PC-3 (cell line): ENCODE measurements at regions not wholly inside any gene's neighbourhood (a gene's known extent, or its start where the extent isn't known, plus 50 kb on each side); places are given as distances from the start of the nearest gene placed in this dataset.
A peak's percentile ranks its signal among the peaks of the same experiment; 100 is the strongest.

Experiments
- ATAC-seq: fragments of 200-7000 bp; cut with Tn5 transposase; 2 replicates; pipeline ENCODE4 v1.9.1; 2020; ENCODE audit warnings: mild to moderate bottlenecking, moderate library complexity
- BruUV-seq: library from RNA; stranded (reverse); fragments of 400-500 nt; replicated peaks from 2 replicates; lab custom pipeline; 2021; lab: Mats Ljungman, UMichigan
- CTCF ChIA-PET: fragments of 300-600 bp; sonication (Branson Sonifier 250); formaldehyde crosslinking; loops from one replicate; lab custom pipeline; 2022; ENCODE audit warnings: antibody characterized with exemption; lab: Charles Lee
- POLR2A ChIA-PET: fragments of 300-600 bp; sonication (Branson Sonifier 250); formaldehyde crosslinking; loops from one replicate; lab custom pipeline; 2022; ENCODE audit warnings: antibody characterized with exemption; ENCODE audit not compliant: unreplicated experiment; lab: Charles Lee
- DNase-seq: peaks from one replicate; pipeline ENCODE4 v3.0.0-alpha.2; 2015
- H2AFZ ChIP-seq: fragments of 300-600 bp; sonication (generic); 2 replicates; pipeline ENCODE4 v1.6.0; 2016; ENCODE audit warnings: antibody characterized with exemption, low read length
- H3F3A ChIP-seq: fragments of 300-600 bp; sonication (generic); one replicate; pipeline ENCODE4 v1.6.0; 2017; ENCODE audit warnings: antibody characterized with exemption, low read length, control low read depth, mild to moderate bottlenecking; ENCODE audit not compliant: unreplicated experiment
- H3K27ac ChIP-seq: fragments of 300-600 bp; sonication (generic); 2 replicates; pipeline ENCODE4 v1.5.1; 2016; ENCODE audit warnings: mild to moderate bottlenecking, low read length
- H3K27me3 ChIP-seq: fragments of 300-600 bp; sonication (generic); 2 replicates; pipeline ENCODE4 v1.6.1; 2016; ENCODE audit warnings: low read length, mixed read lengths
- H3K36me3 ChIP-seq: fragments of 300-600 bp; sonication (generic); 2 replicates; pipeline ENCODE4 v1.6.1; 2016; ENCODE audit warnings: low read depth, mixed run types, low read length, mixed read lengths
- H3K4me1 ChIP-seq: fragments of 300-600 bp; sonication (generic); 2 replicates; pipeline ENCODE4 v1.5.1; 2016; ENCODE audit warnings: low read length; ENCODE audit not compliant: insufficient read depth
- H3K4me2 ChIP-seq: fragments of 300-600 bp; sonication (generic); 2 replicates; pipeline ENCODE4 v1.6.0; 2016; ENCODE audit warnings: low read length
- H3K4me3 ChIP-seq: fragments of 300-600 bp; sonication (generic); 2 replicates; pipeline ENCODE4 v1.5.1; 2016; ENCODE audit warnings: mild to moderate bottlenecking, low read length, mixed read lengths
- H3K79me2 ChIP-seq: fragments of 300-600 bp; sonication (generic); 2 replicates; pipeline ENCODE4 v1.6.1; 2017; ENCODE audit warnings: low read length, mixed read lengths
- H3K9ac ChIP-seq: fragments of 300-600 bp; sonication (generic); 2 replicates; pipeline ENCODE4 v1.6.0; 2016; ENCODE audit warnings: mild to moderate bottlenecking, low read length
- H3K9me2 ChIP-seq: fragments of 300-600 bp; sonication (generic); replicated peaks from 2 replicates; pipeline ENCODE4 v1.6.1; 2016; ENCODE audit warnings: mixed run types, low read length, mixed read lengths
- H3K9me3 ChIP-seq: fragments of 300-600 bp; sonication (generic); 2 replicates; pipeline ENCODE4 v1.6.1; 2016; ENCODE audit warnings: low read length, mixed read lengths
- H4K20me1 ChIP-seq: fragments of 300-600 bp; sonication (generic); 2 replicates; pipeline ENCODE4 v1.6.1; 2016; ENCODE audit warnings: low read length, mixed read lengths
- EZH2 ChIP-seq: fragments of 300-600 bp; sonication (generic); IDR thresholded peaks from one replicate; pipeline ENCODE4 v1.6.1; 2017; ENCODE audit warnings: antibody characterized with exemption, mild to moderate bottlenecking, low read length; ENCODE audit not compliant: unreplicated experiment
- EZH2phosphoT487 ChIP-seq: fragments of 300-600 bp; sonication (generic); IDR thresholded peaks from 2 replicates; pipeline ENCODE4 v1.6.1; 2018; ENCODE audit warnings: mild to moderate bottlenecking, antibody characterized with exemption, low read length, borderline replicate concordance
- intact Hi-C: fragments of 100-400 bp; cut with micrococcal nuclease; formaldehyde crosslinking; loops from 2 replicates; pipeline ENCODE4 v1.9.0; 2023
- TF ChIP-seq, protein P1 (sequence below): fragments of 300-600 bp; sonication (generic); conservative IDR thresholded peaks from 2 replicates; pipeline ENCODE4 v1.5.1; 2017; ENCODE audit warnings: antibody characterized with exemption, low read depth, mild to moderate bottlenecking, low read length

- H3K9me3 ChIP-seq = no peaks in the 10 kb centered on the region
- BruUV-seq = TSS peak; percentile 96
- H3K36me3 ChIP-seq = no peaks in the 10 kb centered on the region
- DNase-seq = peak; percentile 81
- intact Hi-C loops = loop anchor here (2.0 kb wide), 1 partner anchor 31 kb away; no protein-coding TSS in a partner anchor
- peak overlapping the region; percentile 99 for H3K27ac ChIP-seq
- H4K20me1 ChIP-seq = no peaks in the 10 kb centered on the region
- H3K4me3 ChIP-seq = no peak overlapping the region
- H3K79me2 ChIP-seq = no peaks in the 10 kb centered on the region
- H3K4me2 ChIP-seq = peak overlapping the region; percentile 53
- no peaks in the 10 kb centered on the region for H3K9me2 ChIP-seq
- peak; percentile 87 for ATAC-seq
- H3F3A ChIP-seq = no peaks in the 10 kb centered on the region
- ChIA-PET POLR2A (no interaction called here), CTCF (no interaction called here)
- TF ChIP-seq, protein P1, sequence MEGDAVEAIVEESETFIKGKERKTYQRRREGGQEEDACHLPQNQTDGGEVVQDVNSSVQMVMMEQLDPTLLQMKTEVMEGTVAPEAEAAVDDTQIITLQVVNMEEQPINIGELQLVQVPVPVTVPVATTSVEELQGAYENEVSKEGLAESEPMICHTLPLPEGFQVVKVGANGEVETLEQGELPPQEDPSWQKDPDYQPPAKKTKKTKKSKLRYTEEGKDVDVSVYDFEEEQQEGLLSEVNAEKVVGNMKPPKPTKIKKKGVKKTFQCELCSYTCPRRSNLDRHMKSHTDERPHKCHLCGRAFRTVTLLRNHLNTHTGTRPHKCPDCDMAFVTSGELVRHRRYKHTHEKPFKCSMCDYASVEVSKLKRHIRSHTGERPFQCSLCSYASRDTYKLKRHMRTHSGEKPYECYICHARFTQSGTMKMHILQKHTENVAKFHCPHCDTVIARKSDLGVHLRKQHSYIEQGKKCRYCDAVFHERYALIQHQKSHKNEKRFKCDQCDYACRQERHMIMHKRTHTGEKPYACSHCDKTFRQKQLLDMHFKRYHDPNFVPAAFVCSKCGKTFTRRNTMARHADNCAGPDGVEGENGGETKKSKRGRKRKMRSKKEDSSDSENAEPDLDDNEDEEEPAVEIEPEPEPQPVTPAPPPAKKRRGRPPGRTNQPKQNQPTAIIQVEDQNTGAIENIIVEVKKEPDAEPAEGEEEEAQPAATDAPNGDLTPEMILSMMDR = no peak
- TF ChIP-seq EZH2phosphoT487 (no peak), EZH2 (no peak)
- H3K27me3 ChIP-seq = no peaks in the 10 kb centered on the region
- peak overlapping the region; percentile 66 for H3K9ac ChIP-seq
- H3K4me1 ChIP-seq = peaks cover 22% of the 10 kb centered on the region
- peak overlapping the region; percentile 15; the same call in 1 of the 2 replicates for H2AFZ ChIP-seq
Observed at GRCh38 chr6:155523821-155524651, 68.4 kb upstream of the NOX3 start.

GRCh38 chr6:155521719-155522118 lies 66.1 kb upstream of the NOX3 start:
- intact Hi-C loops = no loop called here
- Histone ChIP-seq H3K79me2 (no peaks in the 10 kb centered on the region), H3F3A (no peaks in the 10 kb centered on the region), H3K27ac (peak overlapping the region; percentile 55), H4K20me1 (no peaks in the 10 kb centered on the region), H3K9me2 (no peaks in the 10 kb centered on the region), H3K27me3 (no peaks in the 10 kb centered on the region), H3K4me2 (no peak overlapping the region), H3K9ac (no peak overlapping the region), H3K4me3 (no peak overlapping the region), H2AFZ (no peak overlapping the region), H3K9me3 (no peaks in the 10 kb centered on the region), H3K4me1 (peaks cover 20% of the 10 kb centered on the region), H3K36me3 (no peaks in the 10 kb centered on the region)
- DNase-seq (peak; percentile 40), ATAC-seq (no peak; the same call in 1 of the 2 replicates)
- ChIA-PET CTCF (no interaction called here), POLR2A (no interaction called here)
- TF ChIP-seq EZH2phosphoT487 = no peak
- TF ChIP-seq, protein P1 = no peak
- BruUV-seq = no TSS peak

GRCh38 chr6:155520078-155520477 lies 64.4 kb upstream of the NOX3 start:
- Histone ChIP-seq H3K4me1 (peaks cover 20% of the 10 kb centered on the region), H3K27me3 (no peaks in the 10 kb centered on the region), H3K79me2 (no peaks in the 10 kb centered on the region), H3K36me3 (no peaks in the 10 kb centered on the region), H3F3A (no peaks in the 10 kb centered on the region), H2AFZ (no peak overlapping the region), H3K9me3 (no peaks in the 10 kb centered on the region), H4K20me1 (no peaks in the 10 kb centered on the region), H3K27ac (no peak overlapping the region), H3K4me2 (no peak overlapping the region), H3K9me2 (no peaks in the 10 kb centered on the region), H3K9ac (no peak overlapping the region), H3K4me3 (no peak overlapping the region)
- no peak for ATAC-seq
- no peak for DNase-seq
- intact Hi-C loops = no loop called here
- CTCF ChIA-PET = no interaction called here
- TF ChIP-seq, protein P1 = no peak
- TF ChIP-seq EZH2phosphoT487 (no peak), EZH2 (no peak)
- POLR2A ChIA-PET = no interaction called here
- no TSS peak for BruUV-seq
